GM23338 (cell line): ENCODE measurements at regions not wholly inside any gene's neighbourhood (a gene's known extent, or its start where the extent isn't known, plus 50 kb on each side); places are given as distances from the start of the nearest gene placed in this dataset.

Experiments
- ATAC-seq: fragments of 200-7000 bp; cut with Tn5 transposase; 3 replicates; pipeline ENCODE4 v1.9.1; 2020
- DNase-seq: peaks from one replicate; pipeline ENCODE4 v3.0.0-alpha.2; 2015; ENCODE audit warnings: low spot score
- H2AFZ ChIP-seq: fragments of 200-600 bp; sonication (generic); 2 replicates; pipeline ENCODE4 v1.8.0; 2016; ENCODE audit warnings: antibody characterized with exemption, mild to moderate bottlenecking, moderate library complexity
- H3F3A ChIP-seq: fragments of 200-600 bp; sonication (generic); replicated peaks from 2 replicates; pipeline ENCODE4 v1.8.0; 2017; ENCODE audit warnings: antibody characterized with exemption, mixed run types, low read depth
- H3K27ac ChIP-seq: fragments of 200-600 bp; sonication (generic); 2 replicates; pipeline ENCODE4 v1.6.1; 2016; ENCODE audit warnings: low read depth
- H3K27me3 ChIP-seq: fragments of 200-600 bp; sonication (generic); 2 replicates; pipeline ENCODE4 v1.8.0; 2016; ENCODE audit warnings: mild to moderate bottlenecking, mixed run types, moderate library complexity; ENCODE audit not compliant: insufficient read depth
- H3K36me3 ChIP-seq: fragments of 200-600 bp; sonication (generic); 2 replicates; pipeline ENCODE4 v1.8.0; 2016; ENCODE audit warnings: mild to moderate bottlenecking; ENCODE audit not compliant: insufficient read depth
- H3K4me1 ChIP-seq: fragments of 200-600 bp; sonication (generic); 2 replicates; pipeline ENCODE4 v1.8.0; 2016; ENCODE audit warnings: mild to moderate bottlenecking, moderate library complexity; ENCODE audit not compliant: insufficient read depth
- H3K4me2 ChIP-seq: fragments of 200-600 bp; sonication (generic); 2 replicates; pipeline ENCODE4 v1.7.1; 2017; ENCODE audit warnings: mixed run types
- H3K4me3 ChIP-seq: fragments of 200-600 bp; sonication (generic); 2 replicates; pipeline ENCODE4 v1.6.1; 2016; ENCODE audit warnings: mixed run types
- H3K79me2 ChIP-seq: fragments of 200-600 bp; sonication (generic); replicated peaks from 2 replicates; pipeline ENCODE4 v1.8.0; 2017; ENCODE audit warnings: mild to moderate bottlenecking; ENCODE audit not compliant: insufficient read depth
- H3K9me2 ChIP-seq: fragments of 200-600 bp; sonication (generic); 2 replicates; pipeline ENCODE4 v1.8.0; 2017; ENCODE audit not compliant: insufficient read depth
- H4K20me1 ChIP-seq: fragments of 200-600 bp; sonication (generic); replicated peaks from 2 replicates; pipeline ENCODE4 v1.8.0; 2017; ENCODE audit warnings: mild to moderate bottlenecking; ENCODE audit not compliant: insufficient read depth
- H3K27ac Mint-ChIP-seq: 2 replicates; pipeline ENCODE4 v1.8.0; 2020; ENCODE audit warnings: inconsistent platforms, mild to moderate bottlenecking, moderate library complexity, mixed read lengths
- H3K27me3 Mint-ChIP-seq: 3 replicates; pipeline ENCODE4 v1.8.0; 2022; ENCODE audit warnings: low read depth, mild to moderate bottlenecking, moderate library complexity, mixed read lengths, inconsistent platforms; ENCODE audit not compliant: insufficient read depth, poor library complexity
- H3K36me3 Mint-ChIP-seq: 3 replicates; pipeline ENCODE4 v1.8.0; 2021; ENCODE audit warnings: low read depth, mild to moderate bottlenecking, inconsistent platforms, moderate library complexity, mixed read lengths
- H3K4me1 Mint-ChIP-seq: 3 replicates; pipeline ENCODE4 v1.8.0; 2020; ENCODE audit warnings: mild to moderate bottlenecking, inconsistent platforms, mixed read lengths
- H3K4me3 Mint-ChIP-seq: 3 replicates; pipeline ENCODE4 v1.8.0; 2021; ENCODE audit warnings: moderate library complexity, mild to moderate bottlenecking, inconsistent platforms, mixed read lengths
- H3K9me3 Mint-ChIP-seq: 3 replicates; pipeline ENCODE4 v1.8.0; 2020; ENCODE audit warnings: moderate library complexity, mild to moderate bottlenecking, inconsistent platforms, mixed read lengths
- CREB1 ChIP-seq: fragments of 250-450 bp; sonication (Bioruptor Pico); IDR thresholded peaks from 2 replicates; pipeline ENCODE4 v1.5.0; 2020; ENCODE audit warnings: low read depth, mild to moderate bottlenecking, moderate library complexity
- CTCF ChIP-seq, 2 experiments: fragments of 200-600 bp in 1 of 2; sonication (generic) in 1 of 2; conservative IDR thresholded peaks; 2 replicates each; pipeline versions ENCODE4 v1.5.1 to v1.6.1; 2016 to 2017; ENCODE audit warnings: antibody characterized with exemption in 2 of 2, low read depth in 2 of 2, mild to moderate bottlenecking in 2 of 2, moderate library complexity in 1 of 2
- ETS1 ChIP-seq: IDR thresholded peaks from 2 replicates; pipeline ENCODE4 v1.6.1; 2016; ENCODE audit warnings: antibody characterized with exemption
- EZH2 ChIP-seq: fragments of 200-600 bp; sonication (generic); IDR thresholded peaks from one replicate; pipeline ENCODE4 v1.8.0; 2017; ENCODE audit warnings: antibody characterized with exemption, mild to moderate bottlenecking, low read depth; ENCODE audit not compliant: unreplicated experiment
- EZH2phosphoT487 ChIP-seq: fragments of 200-600 bp; sonication (generic); IDR thresholded peaks from one replicate; pipeline ENCODE4 v1.8.1; 2018; ENCODE audit warnings: antibody characterized with exemption; ENCODE audit not compliant: unreplicated experiment
- JUNB ChIP-seq: IDR thresholded peaks from one replicate; pipeline ENCODE4 v1.6.1; 2016; ENCODE audit warnings: antibody characterized with exemption; ENCODE audit not compliant: unreplicated experiment
- NANOG ChIP-seq: IDR thresholded peaks from 2 replicates; pipeline ENCODE4 v1.6.1; 2016; ENCODE audit warnings: antibody characterized with exemption, borderline replicate concordance
- POLR2AphosphoS5 ChIP-seq: IDR thresholded peaks from 2 replicates; pipeline ENCODE4 v1.6.1; 2016; ENCODE audit warnings: antibody characterized with exemption, low read depth
- REST ChIP-seq: IDR thresholded peaks from one replicate; pipeline ENCODE4 v1.6.1; 2018; ENCODE audit warnings: antibody characterized with exemption; ENCODE audit not compliant: unreplicated experiment
- STAT1 ChIP-seq: IDR thresholded peaks from one replicate; pipeline ENCODE4 v1.6.1; 2016; ENCODE audit warnings: antibody characterized with exemption; ENCODE audit not compliant: unreplicated experiment
- ZNF114 ChIP-seq: fragments of 250-450 bp; sonication (Bioruptor Pico); IDR thresholded peaks from 2 replicates; pipeline ENCODE4 v1.5.0; 2020; ENCODE audit warnings: mild to moderate bottlenecking, moderate library complexity
- ZNF331 ChIP-seq: fragments of 250-450 bp; sonication (Bioruptor Pico); IDR thresholded peaks from 2 replicates; pipeline ENCODE4 v1.5.0; 2020; ENCODE audit warnings: low read depth, mild to moderate bottlenecking, moderate library complexity
- ZNF462 ChIP-seq: fragments of 250-450 bp; sonication (Bioruptor Pico); IDR thresholded peaks from 2 replicates; pipeline ENCODE4 v1.5.0; 2020; ENCODE audit warnings: mild to moderate bottlenecking, moderate library complexity

GRCh38 chr18:61722247-61722646, 170.6 kb downstream of the RNF152 start:
- ATAC-seq (no peak), DNase-seq (no peak)
- no peak overlapping the region for H2AFZ ChIP-seq
- no peaks in the 10 kb centered on the region for H3K27me3 Mint-ChIP-seq
- no peak overlapping the region for H3K4me3 Mint-ChIP-seq
- peaks cover 13% of the 10 kb centered on the region for H3K4me1 Mint-ChIP-seq
- H4K20me1 ChIP-seq = no peaks in the 10 kb centered on the region
- H3K79me2 ChIP-seq = no peaks in the 10 kb centered on the region
- H3K9me3 Mint-ChIP-seq = peaks cover 8% of the 10 kb centered on the region; the same call in 2 of the 3 replicates
- no peak overlapping the region for H3K4me2 ChIP-seq
- H3K27me3 ChIP-seq = no peaks in the 10 kb centered on the region
- peaks cover 18% of the 10 kb centered on the region for H3K4me1 ChIP-seq
- 0 out of 2 replicates have a peak, but pooled peaks cover 4% of the 10 kb centered on the region for H3K9me2 ChIP-seq
- H3K4me3 ChIP-seq = no peak overlapping the region
- H3K36me3 Mint-ChIP-seq = peaks cover 8% of the 10 kb centered on the region; the same call in 2 of the 3 replicates
- H3F3A ChIP-seq = no peaks in the 10 kb centered on the region
- H3K36me3 ChIP-seq = peaks cover 7% of the 10 kb centered on the region; the same call in 1 of the 2 replicates
- no peak overlapping the region for H3K27ac ChIP-seq
- no peak for TF ChIP-seq NANOG
- no peak for TF ChIP-seq STAT1
- TF ChIP-seq ZNF114 (CRISPR knock-in tag) = no peak
- no peak for TF ChIP-seq EZH2phosphoT487
- no peak for TF ChIP-seq JUNB
- no peak for TF ChIP-seq EZH2
- no peak for TF ChIP-seq CTCF (conservative IDR thresholded peaks at IDR 0.05; ENCODE audit: low read depth in 2 of 2)
- TF ChIP-seq REST = no peak
- no peak for TF ChIP-seq ZNF462
- no peak for TF ChIP-seq CREB1 (CRISPR knock-in tag)
- TF ChIP-seq POLR2AphosphoS5 = no peak
- TF ChIP-seq ETS1 = no peak
- no peak for TF ChIP-seq ZNF331 (CRISPR knock-in tag)
- no peak overlapping the region for H3K27ac Mint-ChIP-seq
